C4-2B (cell line): ENCODE measurements at regions not wholly inside any gene's neighbourhood (a gene's known extent, or its start where the extent isn't known, plus 50 kb on each side); places are given as distances from the start of the nearest gene placed in this dataset.

Experiments used
- H3K27ac ChIP-seq: fragments of 450-650 bp; 2 replicates; pipeline ENCODE4 v1.5.1; 2017
- ZFX ChIP-seq: fragments of 450-650 bp; IDR thresholded peaks from 2 replicates; pipeline ENCODE4 v1.6.1; 2017
- TF ChIP-seq, protein P1 (sequence below): fragments of 450-650 bp; conservative IDR thresholded peaks from 2 replicates; pipeline ENCODE4 v1.5.1; 2017; ENCODE audit warnings: mild to moderate bottlenecking

DNA sequence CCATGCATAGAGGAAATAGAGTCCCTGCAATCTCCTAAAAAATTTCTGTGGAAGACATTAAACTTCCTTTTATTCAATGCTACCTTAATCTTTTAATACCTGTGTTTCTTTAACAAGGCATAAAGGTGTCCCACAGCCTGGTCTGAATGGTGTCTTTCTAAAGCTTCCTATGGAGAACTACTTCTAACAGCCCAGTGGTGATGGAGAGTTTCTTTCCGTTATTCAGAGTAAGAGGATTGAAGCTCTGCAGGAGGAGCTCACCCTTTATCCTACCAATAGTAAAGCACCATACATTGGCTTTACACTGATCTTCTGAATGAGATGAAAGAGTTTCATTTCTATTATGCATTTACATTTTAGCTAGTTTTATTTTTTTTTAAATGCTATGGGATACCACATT, 1362.4 kb upstream of the ADGRL3 start:
- no peak for TF ChIP-seq ZFX
- TF ChIP-seq, protein P1, sequence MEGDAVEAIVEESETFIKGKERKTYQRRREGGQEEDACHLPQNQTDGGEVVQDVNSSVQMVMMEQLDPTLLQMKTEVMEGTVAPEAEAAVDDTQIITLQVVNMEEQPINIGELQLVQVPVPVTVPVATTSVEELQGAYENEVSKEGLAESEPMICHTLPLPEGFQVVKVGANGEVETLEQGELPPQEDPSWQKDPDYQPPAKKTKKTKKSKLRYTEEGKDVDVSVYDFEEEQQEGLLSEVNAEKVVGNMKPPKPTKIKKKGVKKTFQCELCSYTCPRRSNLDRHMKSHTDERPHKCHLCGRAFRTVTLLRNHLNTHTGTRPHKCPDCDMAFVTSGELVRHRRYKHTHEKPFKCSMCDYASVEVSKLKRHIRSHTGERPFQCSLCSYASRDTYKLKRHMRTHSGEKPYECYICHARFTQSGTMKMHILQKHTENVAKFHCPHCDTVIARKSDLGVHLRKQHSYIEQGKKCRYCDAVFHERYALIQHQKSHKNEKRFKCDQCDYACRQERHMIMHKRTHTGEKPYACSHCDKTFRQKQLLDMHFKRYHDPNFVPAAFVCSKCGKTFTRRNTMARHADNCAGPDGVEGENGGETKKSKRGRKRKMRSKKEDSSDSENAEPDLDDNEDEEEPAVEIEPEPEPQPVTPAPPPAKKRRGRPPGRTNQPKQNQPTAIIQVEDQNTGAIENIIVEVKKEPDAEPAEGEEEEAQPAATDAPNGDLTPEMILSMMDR = no peak
- no peak overlapping the region for H3K27ac ChIP-seq

DNA sequence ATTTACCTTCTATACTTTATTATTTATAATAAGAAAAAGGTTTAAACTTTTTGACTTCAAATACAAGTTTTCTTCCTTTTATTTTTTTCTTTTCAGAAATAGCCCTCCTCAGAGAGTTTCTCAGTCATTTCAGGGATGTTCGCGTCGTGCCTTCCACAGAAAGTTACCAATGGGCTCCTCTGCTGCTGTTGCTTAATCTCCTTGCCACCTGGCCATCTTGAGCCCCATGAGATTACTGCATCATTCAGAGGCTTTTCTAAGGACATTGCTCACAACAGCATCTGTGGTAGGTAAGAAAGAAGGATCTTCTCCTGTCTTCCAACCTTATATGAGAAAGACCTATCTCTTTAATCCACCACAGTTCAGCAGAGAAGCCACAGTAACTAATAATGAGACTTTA, 1361.9 kb upstream of the ADGRL3 start:
- TF ChIP-seq ZFX = no peak
- TF ChIP-seq, protein P1 = no peak
- no peak overlapping the region for H3K27ac ChIP-seq

DNA sequence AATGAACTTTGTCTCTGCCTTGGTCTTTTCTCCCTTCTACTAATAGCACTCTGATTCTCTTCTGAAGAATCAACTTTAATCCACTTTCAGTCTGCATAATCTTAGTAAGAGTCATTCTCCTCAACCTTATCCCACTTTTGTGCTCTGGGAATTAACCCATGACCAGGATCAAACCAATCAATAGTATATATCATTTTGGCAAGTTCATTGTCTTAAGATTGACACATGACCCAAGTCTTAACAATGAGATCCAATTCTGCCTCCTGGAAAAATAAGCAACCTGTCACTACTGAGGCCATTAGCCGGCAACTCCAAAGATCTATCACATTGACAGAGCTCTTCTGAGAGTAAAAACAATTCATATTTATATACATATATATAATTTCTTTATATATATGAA, 1358.4 kb upstream of the ADGRL3 start:
- TF ChIP-seq ZFX = no peak
- TF ChIP-seq, protein P1 = no peak
- no peak overlapping the region for H3K27ac ChIP-seq

DNA sequence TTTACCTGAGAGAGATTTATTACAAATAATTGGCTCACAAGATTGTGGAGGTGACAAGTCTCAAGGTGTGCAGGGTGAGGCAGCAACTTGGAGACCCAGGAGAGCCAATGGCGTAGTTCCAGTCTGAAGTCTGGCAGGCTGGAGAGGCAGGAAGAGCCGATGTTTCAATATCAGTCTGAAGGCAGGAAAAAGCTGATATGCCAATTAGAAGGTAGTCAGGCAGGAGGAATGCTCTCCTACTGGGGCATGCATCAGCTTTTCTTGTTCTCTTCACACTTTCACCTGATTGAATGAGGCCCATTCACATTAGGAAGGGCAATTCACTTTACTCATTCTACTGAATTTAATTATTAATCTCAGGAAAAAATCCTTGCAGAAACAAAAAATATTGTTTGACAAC, 1351.7 kb upstream of the ADGRL3 start:
- H3K27ac ChIP-seq = no peak overlapping the region
- no peak for TF ChIP-seq ZFX
- TF ChIP-seq, protein P1 = no peak

DNA sequence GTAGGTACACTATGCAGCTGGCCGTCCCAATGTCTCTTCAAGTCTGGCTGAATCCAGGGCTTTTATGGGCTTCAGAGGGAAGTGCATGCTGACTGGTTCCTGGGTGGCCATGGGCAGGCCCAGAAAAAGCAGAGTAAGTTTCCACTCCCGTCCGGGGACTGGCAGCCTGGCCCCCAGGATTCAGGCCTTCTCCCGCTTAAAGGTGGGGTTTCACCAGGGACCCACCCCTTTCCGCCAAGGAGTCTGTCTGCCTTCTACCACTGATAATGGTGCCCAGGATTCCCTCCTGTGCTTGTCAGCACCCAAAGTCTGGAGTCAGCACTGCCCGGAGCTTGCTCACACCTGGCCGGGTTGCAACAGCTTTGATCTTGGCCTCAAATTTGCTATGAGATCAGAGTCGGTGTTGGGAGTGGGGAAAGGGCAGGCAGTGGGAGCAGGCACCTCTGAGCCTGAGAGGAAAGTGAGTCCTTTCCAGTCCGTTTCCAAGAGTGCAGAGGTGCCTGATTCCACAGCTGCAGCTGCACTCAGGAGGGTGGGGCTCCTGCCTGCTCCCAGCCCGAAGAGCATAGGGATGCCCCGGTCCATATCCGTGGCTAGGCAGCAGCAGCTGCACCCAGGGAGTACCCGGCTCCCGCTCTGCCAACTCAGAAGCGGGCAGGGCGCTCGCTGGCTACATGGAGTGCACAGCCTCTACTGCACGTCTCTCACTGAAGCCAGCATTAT, 1344.3 kb upstream of the ADGRL3 start:
- H3K27ac ChIP-seq = no peak overlapping the region
- no peak for TF ChIP-seq ZFX
- TF ChIP-seq, protein P1 = no peak

DNA sequence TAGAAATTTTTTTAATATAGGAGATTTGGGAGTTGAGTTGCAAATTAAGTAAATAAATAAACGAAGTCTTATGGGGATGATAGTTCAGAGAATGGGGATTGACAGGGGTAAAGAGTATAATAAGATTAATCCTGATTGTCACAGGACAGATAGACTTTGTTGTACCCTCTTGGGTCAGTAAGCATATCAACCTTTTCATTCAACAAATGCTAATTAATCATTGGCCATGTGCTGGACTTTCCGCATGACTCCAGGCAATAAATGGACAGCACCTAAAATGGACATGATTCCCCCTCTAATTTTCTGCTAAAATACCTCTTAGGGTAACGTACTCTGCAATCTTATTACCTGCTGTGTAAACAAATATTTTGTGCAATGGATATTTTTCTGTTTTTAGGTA, 1331.1 kb upstream of the ADGRL3 start:
- TF ChIP-seq ZFX = no peak
- TF ChIP-seq, protein P1 = no peak
- no peak overlapping the region for H3K27ac ChIP-seq

DNA sequence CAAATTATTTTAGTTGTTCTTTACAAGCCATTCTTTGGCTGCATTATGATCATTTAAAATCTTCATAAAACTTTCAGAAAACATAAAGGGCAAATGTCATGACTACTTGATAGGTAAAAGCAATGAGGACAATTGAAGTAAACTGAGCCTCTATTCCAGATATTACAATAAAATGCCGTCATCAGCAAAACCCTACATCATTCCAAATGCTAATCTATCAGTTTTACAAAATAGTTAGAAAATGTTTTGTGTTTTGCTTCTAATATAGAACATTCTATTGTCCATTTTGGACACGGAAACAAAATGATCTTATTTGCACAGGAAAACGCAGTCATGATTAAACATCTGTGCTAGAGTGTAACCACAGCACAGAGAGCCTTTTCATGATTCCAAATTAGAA, 1330.6 kb upstream of the ADGRL3 start:
- no peak overlapping the region for H3K27ac ChIP-seq
- TF ChIP-seq, protein P1 = no peak
- TF ChIP-seq ZFX = no peak
